ENCODE measurements at regions not wholly inside any gene's neighbourhood (a gene's known extent, or its start where the extent isn't known, plus 50 kb on each side); places are given as distances from the start of the nearest gene placed in this dataset.

GRCh38 chr6:120992257-120992656 is 342.0 kb downstream of the TBC1D32 start:
- H3K79me2 ChIP-seq (ENCODE audit: control insufficient read depth, insufficient read depth, low read length) = no peaks in the 10 kb centered on the region
- FAIRE-seq = no peak
- H2AFZ ChIP-seq (ENCODE audit: low read depth, low read length) = no peak overlapping the region
- H3K27me3 ChIP-seq (ENCODE audit: control insufficient read depth in 2 of 2, insufficient read depth in 2 of 2, low read length in 2 of 2) = no peaks in the 10 kb centered on the region
- no peaks in the 10 kb centered on the region for H3K4me1 ChIP-seq (replicated peaks in 1 of 2; ENCODE audit: control insufficient read depth in 2 of 2, insufficient read depth in 2 of 2, low read length in 2 of 2)
- no peak for DNase-seq (ENCODE audit: extremely low read depth in 1 of 4, low spot score in 3 of 4)
- no peak for ATAC-seq
- H3K27ac ChIP-seq (ENCODE audit: extremely low read depth, low read depth, low read length) = no peak overlapping the region
- TF ChIP-seq KAT7 (CRISPR knock-in tag; IDR thresholded peaks at IDR 0.05; ENCODE audit: borderline replicate concordance) (no peak), ZNF212 (CRISPR knock-in tag; IDR thresholded peaks at IDR 0.05) (no peak), XRCC5 (IDR thresholded peaks at IDR 0.05; ENCODE audit: low read depth, low read length) (no peak), EP300 (IDR thresholded peaks at IDR 0.05; ENCODE audit: low read length) (no peak), BCLAF1 (IDR thresholded peaks at IDR 0.05; ENCODE audit: borderline replicate concordance in 1 of 2, control insufficient read depth in 1 of 2, low read depth in 2 of 2, low read length in 1 of 2) (no peak), HDAC8 (tag; IDR thresholded peaks at IDR 0.05) (no peak), BDP1 (IDR thresholded peaks at IDR 0.05; ENCODE audit: insufficient read depth, insufficient read length) (no peak), CCAR2 (IDR thresholded peaks at IDR 0.05; ENCODE audit: low read depth, low read length) (no peak), ZNF133 (CRISPR knock-in tag; IDR thresholded peaks at IDR 0.05) (no peak), MBD1 (CRISPR knock-in tag; IDR thresholded peaks at IDR 0.05) (no peak), U2AF2 (optimal IDR thresholded peaks at IDR 0.05; ENCODE audit: low read depth, low read length) (no peak), SMARCE1 (IDR thresholded peaks at IDR 0.05) (no peak), TEAD2 (tag; IDR thresholded peaks at IDR 0.05) (no peak)
- TF ChIP-seq, protein P1, sequence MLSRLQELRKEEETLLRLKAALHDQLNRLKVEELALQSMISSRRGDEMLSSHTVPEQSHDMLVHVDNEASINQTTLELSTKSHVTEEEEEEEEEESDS (CRISPR knock-in tag; IDR thresholded peaks at IDR 0.05) = no peak
- in situ Hi-C loops (cut with MboI) (no loop called here), intact Hi-C loops (cut with micrococcal nuclease) (no loop called here)
- H3K36me3 ChIP-seq (ENCODE audit: control insufficient read depth, insufficient read depth, low read length) = no peaks in the 10 kb centered on the region
- BruUV-seq (replicated peaks) = no TSS peak
- CTCF ChIA-PET (ENCODE audit: low intra/inter-chr PET ratio) = no interaction called here
- no peaks in the 10 kb centered on the region for H4K20me1 ChIP-seq (replicated peaks; ENCODE audit: control insufficient read depth, insufficient read depth, low read length)
- no peaks in the 10 kb centered on the region for H3K9me1 ChIP-seq (ENCODE audit: control insufficient read depth, insufficient read depth, low read length)
- no peak overlapping the region for H3K4me3 ChIP-seq
- H3K9me3 ChIP-seq (replicated peaks; ENCODE audit: control insufficient read depth, insufficient read depth, low read depth, low read length) = no peaks in the 10 kb centered on the region
- no peak overlapping the region for H3K9ac ChIP-seq (ENCODE audit: insufficient read depth in 1 of 2, low read depth in 2 of 2, low read length in 2 of 2)
- POLR2A ChIA-PET = no interaction called here
- H3K4me2 ChIP-seq (ENCODE audit: insufficient read depth, low read length) = no peak overlapping the region
